Sigmoid colon (tissue), 3 donors: ENCODE measurements at regions not wholly inside any gene's neighbourhood (a gene's known extent, or its start where the extent isn't known, plus 50 kb on each side); places are given as distances from the start of the nearest gene placed in this dataset.

Source experiments
- CTCF ChIP-seq, 4 experiments: fragments of 450-650 bp in 3 of 4; fragments of 200-600 bp in 1 of 4; IDR thresholded peaks; one replicate each; pipeline ENCODE4 v1.5.1; 2016 to 2019; ENCODE audit warnings: antibody characterized with exemption in 4 of 4, mild to moderate bottlenecking in 3 of 4, moderate library complexity in 2 of 4
- POLR2A ChIP-seq, 2 donors: fragments of 450-650 bp; IDR thresholded peaks; one replicate each; pipeline ENCODE4 v1.6.1; 2016; ENCODE audit warnings: antibody characterized with exemption in 2 of 2, mild to moderate bottlenecking in 2 of 2, moderate library complexity in 2 of 2

GRCh38 chr2:33704406-33704855 lies 105.3 kb upstream of the FAM98A start:
- TF ChIP-seq CTCF (IDR thresholded peaks at IDR 0.05) (no peak), POLR2A (IDR thresholded peaks at IDR 0.05) (no peak)
